Stomach (tissue), 8 donors: ENCODE measurements at regions not wholly inside any gene's neighbourhood (a gene's known extent, or its start where the extent isn't known, plus 50 kb on each side); places are given as distances from the start of the nearest gene placed in this dataset.

Source experiments
- DNase-seq, 2 donors: peaks; one replicate each; pipeline versions ENCODE4 v3.0.0 to v3.0.0-alpha.2; 2013 to 2019
- H3K27ac ChIP-seq, 5 donors: fragments of 200-600 bp in 4 of 5; sonication (generic) in 4 of 5; one replicate each; pipeline ENCODE4 v1.5.1; 2013 to 2019; ENCODE audit warnings: mild to moderate bottlenecking in 1 of 5, moderate library complexity in 1 of 5
- H3K27me3 ChIP-seq, 3 donors: fragments of 200-600 bp; sonication (generic); one replicate each; pipeline ENCODE4 v1.5.1; 2017 to 2019; ENCODE audit warnings: mixed run types in 1 of 3
- H3K36me3 ChIP-seq, 4 donors: fragments of 200-600 bp; sonication (generic); 1 replicate in 3 of 4; 2 replicates in 1 of 4; pipeline ENCODE4 v1.5.1; 2016 to 2019
- H3K4me1 ChIP-seq, 4 donors: fragments of 200-600 bp; sonication (generic); one replicate each; pipeline ENCODE4 v1.5.1; 2016 to 2019
- H3K4me3 ChIP-seq, 4 donors: fragments of 200-600 bp; sonication (generic) in 3 of 4; one replicate each; pipeline ENCODE4 v1.5.1; 2016 to 2019; ENCODE audit warnings: mild to moderate bottlenecking in 1 of 4
- H3K9me3 ChIP-seq, 4 donors: fragments of 200-600 bp; sonication (generic); one replicate each; pipeline ENCODE4 v1.5.1; 2016 to 2019
- EP300 ChIP-seq: sonication (generic); formaldehyde crosslinking; IDR thresholded peaks from one replicate; pipeline ENCODE4 v1.6.1; 2017; ENCODE audit warnings: antibody characterized with exemption
- POLR2A ChIP-seq, 4 donors: fragments of 450-650 bp; IDR thresholded peaks; one replicate each; pipeline ENCODE4 v1.6.1; 2016; ENCODE audit warnings: antibody characterized with exemption in 4 of 4, control low read depth in 2 of 4, mild to moderate bottlenecking in 1 of 4, moderate library complexity in 1 of 4
- POLR2AphosphoS5 ChIP-seq, 3 donors: sonication (generic); formaldehyde crosslinking; IDR thresholded peaks; one replicate each; pipeline ENCODE4 v1.6.1; 2016; ENCODE audit warnings: antibody characterized with exemption in 3 of 3
- WGBS, 5 donors: extraction: QIAGEN DNeasy Blood & Tissue Kit in 3 of 5; methylation state at CpG; one replicate each; pipeline versions ENCODE4 v1.1.5 to v1.1.7; 2013 to 2018; 5-methylcytosine and 5-hydroxymethylcytosine counted together
- intact Hi-C: fragments of 100-400 bp; cut with DNase I; formaldehyde crosslinking; loops from one replicate; pipeline ENCODE4 v1.15.1; 2023; ENCODE audit warnings: low total_unique reads
- TF ChIP-seq, protein P1 (sequence below), 7 experiments: fragments of 450-650 bp in 4 of 7; fragments of 200-600 bp in 3 of 7; sonication (generic) in 3 of 7; IDR thresholded peaks; one replicate each; pipeline ENCODE4 v1.5.1; 2016 to 2019; ENCODE audit warnings: antibody characterized with exemption in 7 of 7, control low read depth in 2 of 7, mild to moderate bottlenecking in 1 of 7
- donor health status: healthy with polysubstance abuse.
- donor health status: Bipolar disorder and iron deficiency.
- donor health status: healthy.

DNA sequence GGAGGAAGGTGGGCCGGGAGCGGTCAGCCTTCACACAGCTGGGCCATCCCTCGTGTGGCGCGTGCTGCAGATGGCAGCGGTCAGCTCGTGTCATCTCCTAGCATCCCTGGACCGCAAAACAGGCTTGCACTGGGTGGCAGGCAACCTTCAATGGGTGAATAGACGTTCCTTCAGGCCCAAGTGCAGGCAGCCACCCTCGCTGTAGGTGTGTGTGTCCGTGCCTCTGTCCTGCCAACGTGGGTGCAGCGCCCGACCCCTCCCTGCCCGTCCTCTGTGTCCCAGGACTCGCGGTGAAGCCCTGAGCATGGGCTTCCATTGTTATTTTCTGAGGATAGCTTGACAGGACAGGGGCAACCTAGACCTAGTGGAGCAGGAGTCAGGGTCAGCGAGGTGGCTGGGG, 79.8 kb upstream of the STOX2 start:
- Histone ChIP-seq H3K27ac (no peak overlapping the region), H3K4me3 (no peak overlapping the region), H3K36me3 (no peaks in the 10 kb centered on the region), H3K9me3 (no peaks in the 10 kb centered on the region), H3K27me3 (no peaks in the 10 kb centered on the region), H3K4me1 (peaks cover 0 to 12% (median 4%) of the 10 kb centered on the region in 4 donors)
- no peak for DNase-seq
- no peak for TF ChIP-seq EP300
- TF ChIP-seq POLR2A (IDR thresholded peaks at IDR 0.05): no peak
- no peak for TF ChIP-seq POLR2AphosphoS5 (IDR thresholded peaks at IDR 0.05)
- intact Hi-C loops: no loop called here
- WGBS, 5 donors: 88 to 98% (median 97%) methylated on average over 9 to 18 of the region's 18 CpGs

DNA sequence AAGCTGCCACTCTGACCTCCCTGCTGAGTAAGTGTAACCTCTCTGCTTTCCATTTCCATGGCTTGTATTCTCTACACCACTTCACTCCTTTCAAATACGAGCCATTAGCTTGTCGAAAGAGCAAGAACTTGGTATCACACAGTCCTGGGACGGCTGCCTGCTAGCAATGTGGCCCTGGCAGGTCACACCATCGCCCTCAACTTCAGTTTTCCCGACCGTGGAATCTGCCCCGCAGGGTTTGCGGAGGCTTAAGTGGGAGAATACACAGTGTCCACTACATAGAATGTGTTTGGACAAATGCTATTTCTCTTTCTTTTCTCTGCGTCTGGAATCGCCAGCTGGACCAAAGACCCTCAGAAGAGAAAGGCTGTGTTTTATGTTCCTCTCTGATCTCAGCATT, 78.6 kb upstream of the STOX2 start:
- no peaks in the 10 kb centered on the region for H3K36me3 ChIP-seq
- intact Hi-C loops: no loop called here
- no peak overlapping the region for H3K27ac ChIP-seq
- 85 to 91% (median 88%) methylated on average over 10 of the region's 10 CpGs for WGBS, 5 donors
- no peaks in the 10 kb centered on the region for H3K27me3 ChIP-seq
- H3K9me3 ChIP-seq: no peaks in the 10 kb centered on the region
- H3K4me3 ChIP-seq: no peak overlapping the region
- no peak for DNase-seq
- H3K4me1 ChIP-seq: peaks cover 0 to 19% (median 13%) of the 10 kb centered on the region in 4 donors
- TF ChIP-seq EP300: no peak
- TF ChIP-seq, protein P1, sequence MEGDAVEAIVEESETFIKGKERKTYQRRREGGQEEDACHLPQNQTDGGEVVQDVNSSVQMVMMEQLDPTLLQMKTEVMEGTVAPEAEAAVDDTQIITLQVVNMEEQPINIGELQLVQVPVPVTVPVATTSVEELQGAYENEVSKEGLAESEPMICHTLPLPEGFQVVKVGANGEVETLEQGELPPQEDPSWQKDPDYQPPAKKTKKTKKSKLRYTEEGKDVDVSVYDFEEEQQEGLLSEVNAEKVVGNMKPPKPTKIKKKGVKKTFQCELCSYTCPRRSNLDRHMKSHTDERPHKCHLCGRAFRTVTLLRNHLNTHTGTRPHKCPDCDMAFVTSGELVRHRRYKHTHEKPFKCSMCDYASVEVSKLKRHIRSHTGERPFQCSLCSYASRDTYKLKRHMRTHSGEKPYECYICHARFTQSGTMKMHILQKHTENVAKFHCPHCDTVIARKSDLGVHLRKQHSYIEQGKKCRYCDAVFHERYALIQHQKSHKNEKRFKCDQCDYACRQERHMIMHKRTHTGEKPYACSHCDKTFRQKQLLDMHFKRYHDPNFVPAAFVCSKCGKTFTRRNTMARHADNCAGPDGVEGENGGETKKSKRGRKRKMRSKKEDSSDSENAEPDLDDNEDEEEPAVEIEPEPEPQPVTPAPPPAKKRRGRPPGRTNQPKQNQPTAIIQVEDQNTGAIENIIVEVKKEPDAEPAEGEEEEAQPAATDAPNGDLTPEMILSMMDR (IDR thresholded peaks at IDR 0.05): no peak

DNA sequence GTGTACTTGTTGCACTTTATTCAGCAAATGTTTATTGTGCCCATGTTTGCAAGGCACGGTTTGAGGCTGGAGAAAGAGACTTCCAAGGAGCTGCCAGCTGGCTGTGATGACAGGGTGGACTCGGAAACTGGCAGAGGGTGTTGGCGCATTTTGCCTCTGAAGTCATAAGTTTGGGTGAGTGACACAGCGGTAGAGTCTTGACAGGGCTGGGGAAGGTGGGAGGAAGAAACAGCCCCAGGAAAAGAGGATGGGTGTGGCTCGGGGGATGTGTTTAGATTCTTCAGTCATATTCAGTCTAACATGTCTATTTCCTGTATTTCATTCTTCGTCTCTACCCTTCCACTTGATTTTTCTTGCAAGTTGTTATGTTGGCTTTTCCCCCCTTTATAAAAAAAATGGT, 77.0 kb upstream of the STOX2 start:
- intact Hi-C loops: no loop called here
- WGBS, 5 donors: 39 to 63% (median 58%) methylated on average over 6 of the region's 6 CpGs
- Histone ChIP-seq H3K4me1 (peaks cover 0 to 21% (median 16%) of the 10 kb centered on the region in 4 donors), H3K36me3 (no peaks in the 10 kb centered on the region), H3K4me3 (no peak overlapping the region), H3K9me3 (no peaks in the 10 kb centered on the region), H3K27ac (no peak overlapping the region), H3K27me3 (no peaks in the 10 kb centered on the region)
- TF ChIP-seq POLR2AphosphoS5 (IDR thresholded peaks at IDR 0.05) (no peak), POLR2A (IDR thresholded peaks at IDR 0.05) (no peak), EP300 (no peak)
- TF ChIP-seq, protein P1 (IDR thresholded peaks at IDR 0.05): no peak
- DNase-seq: no peak

DNA sequence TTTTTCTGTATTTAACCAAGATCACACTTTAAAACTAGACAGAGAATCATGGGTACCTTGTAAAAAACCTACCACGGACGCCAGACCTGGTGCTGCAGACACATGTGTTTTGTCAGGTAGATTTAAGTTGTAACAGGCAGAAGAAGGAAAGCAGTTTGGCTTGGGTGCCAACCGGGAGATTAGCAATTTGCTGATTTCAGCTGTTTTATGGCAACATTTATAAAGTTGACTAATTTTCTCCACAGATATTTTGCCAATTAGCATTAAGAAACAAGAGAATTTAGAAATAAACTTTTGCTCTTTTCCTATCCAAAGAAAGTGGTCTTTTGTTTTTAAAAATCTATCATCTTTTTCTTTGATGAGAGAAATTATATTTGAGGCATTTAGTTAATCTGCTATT, 76.3 kb upstream of the STOX2 start:
- no peaks in the 10 kb centered on the region for H3K9me3 ChIP-seq
- H3K4me1 ChIP-seq: peaks cover 0 to 21% (median 16%) of the 10 kb centered on the region in 4 donors
- no peak overlapping the region for H3K4me3 ChIP-seq
- WGBS, 5 donors: 61 to 81% (median 72%) methylated on average over 3 of the region's 3 CpGs
- intact Hi-C loops: no loop called here
- DNase-seq: no peak
- no peaks in the 10 kb centered on the region for H3K36me3 ChIP-seq
- H3K27me3 ChIP-seq: no peaks in the 10 kb centered on the region
- TF ChIP-seq, protein P1 (IDR thresholded peaks at IDR 0.05): no peak
- no peak for TF ChIP-seq POLR2A (IDR thresholded peaks at IDR 0.05)
- no peak for TF ChIP-seq POLR2AphosphoS5 (IDR thresholded peaks at IDR 0.05)
- TF ChIP-seq EP300: no peak
- no peak overlapping the region for H3K27ac ChIP-seq

DNA sequence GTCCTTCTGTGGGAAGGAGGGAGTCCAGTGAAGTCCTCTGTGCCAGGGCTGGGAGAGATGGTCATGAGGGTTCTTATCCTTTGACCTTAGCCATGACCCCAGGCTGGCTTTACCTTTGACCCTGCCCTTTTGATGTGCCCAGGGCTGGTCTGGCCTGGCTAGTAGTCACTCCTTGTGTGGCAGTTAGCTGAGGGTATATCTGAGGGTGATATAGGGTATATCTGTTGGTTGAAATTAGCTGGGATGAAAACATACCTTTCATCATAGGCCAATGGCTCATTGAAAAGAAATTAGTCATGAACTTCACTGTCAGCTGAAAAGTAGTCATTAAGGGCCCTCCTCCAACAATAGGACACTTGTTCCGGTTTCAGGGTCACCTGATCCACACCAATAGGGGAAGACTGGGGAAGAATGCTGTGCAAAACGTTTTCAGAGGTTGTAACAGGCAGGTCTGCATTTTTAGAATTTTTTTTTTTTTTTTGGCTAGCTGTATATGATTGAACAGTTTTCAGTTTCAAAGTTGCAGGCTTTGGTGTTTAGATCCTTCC, 74.6 kb upstream of the STOX2 start:
- 30 to 51% (median 41%) methylated on average over 2 of the region's 2 CpGs for WGBS, 5 donors
- H3K36me3 ChIP-seq: no peaks in the 10 kb centered on the region
- H3K4me1 ChIP-seq: peaks cover 7 to 30% (median 16%) of the 10 kb centered on the region in 4 donors
- H3K4me3 ChIP-seq: no peak overlapping the region
- no peak for TF ChIP-seq POLR2AphosphoS5 (IDR thresholded peaks at IDR 0.05)
- TF ChIP-seq EP300: no peak
- TF ChIP-seq, protein P1 (IDR thresholded peaks at IDR 0.05): no peak
- no peak for TF ChIP-seq POLR2A (IDR thresholded peaks at IDR 0.05)
- no peaks in the 10 kb centered on the region for H3K27me3 ChIP-seq
- no peaks in the 10 kb centered on the region for H3K9me3 ChIP-seq
- H3K27ac ChIP-seq: peak overlapping the region in 1 of 5 donors; percentile 39
- intact Hi-C loops: no loop called here
- no peak for DNase-seq
